GM19351 (cell line): ENCODE measurements at regions not wholly inside any gene's neighbourhood (a gene's known extent, or its start where the extent isn't known, plus 50 kb on each side); places are given as distances from the start of the nearest gene placed in this dataset.
A peak's percentile ranks its signal among the peaks of the same experiment; 100 is the strongest.
"Not testable (repeated sequence)": the region's sequence is repeated elsewhere in the genome, so short reads cannot be mapped to it uniquely, and the experiment has no call there.

Source experiments
- ATAC-seq: cut with Tn5 transposase; IDR thresholded peaks from one replicate; pipeline ENCODE4 v1.9.1; 2021; ENCODE audit warnings: mild to moderate bottlenecking, moderate library complexity; ENCODE audit not compliant: unreplicated experiment

DNA sequence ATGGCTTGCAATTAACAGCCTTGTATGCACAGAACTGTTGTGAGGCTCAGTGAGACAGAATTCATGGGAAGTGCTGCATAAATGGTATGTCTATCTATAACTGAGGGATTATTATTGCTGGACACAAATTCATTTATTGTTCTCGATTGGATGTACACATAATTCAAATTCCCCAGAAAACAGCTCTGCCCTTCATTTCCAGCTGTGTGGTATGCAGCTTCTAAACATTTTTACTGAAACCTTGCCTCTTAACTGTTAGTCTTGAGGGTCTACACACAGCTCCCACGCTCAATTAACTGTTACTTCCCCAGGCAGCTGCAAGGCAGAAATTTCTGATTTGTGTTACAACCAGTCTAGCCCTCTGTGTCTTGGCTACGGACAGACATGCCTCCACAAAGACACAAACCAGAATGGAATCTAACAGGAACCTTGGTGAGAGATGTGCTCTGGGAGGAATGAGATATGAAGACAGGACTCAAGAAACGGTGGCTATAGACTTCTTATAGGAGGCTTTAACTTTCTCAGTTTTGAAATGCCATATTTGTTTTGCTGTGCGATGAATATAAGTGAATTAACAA, 139.7 kb upstream of the TBL1XR1 start:
- no peak for ATAC-seq

DNA sequence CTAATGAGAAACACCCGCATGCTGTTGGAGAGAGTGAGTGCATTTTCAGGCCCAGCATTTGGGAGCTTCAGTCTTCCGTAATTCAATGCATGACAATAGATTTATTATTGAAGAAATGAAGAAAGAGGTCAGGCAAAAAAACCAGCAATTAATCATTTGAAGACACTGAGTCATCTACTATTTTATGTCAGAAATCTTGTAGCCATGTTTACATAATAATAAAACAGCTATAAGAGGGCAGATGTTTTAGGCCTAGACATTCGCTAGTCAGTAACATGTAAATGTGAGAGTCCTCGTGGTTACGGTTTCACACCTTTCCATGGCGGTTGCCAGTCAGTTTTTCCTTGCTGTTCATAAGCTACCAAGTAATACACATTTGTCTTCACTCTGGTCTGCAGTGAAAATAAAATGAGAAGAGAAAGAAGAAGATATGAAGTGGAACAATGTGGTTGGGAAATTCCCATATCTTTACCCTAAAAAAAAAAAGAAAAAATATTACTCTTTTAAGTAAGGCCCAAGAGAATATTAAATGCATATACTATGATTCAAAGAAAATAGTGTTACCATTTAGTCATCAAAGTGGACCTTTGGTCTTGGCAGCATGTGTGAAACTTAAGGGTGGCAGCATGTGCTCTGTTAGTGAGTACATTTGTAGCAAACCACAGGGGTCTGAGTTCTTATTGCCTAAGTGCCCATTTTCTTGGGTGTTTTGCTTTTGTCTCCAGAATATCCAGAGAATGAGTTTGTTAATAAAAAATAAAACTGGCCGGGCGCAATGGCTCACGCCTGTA, 140.5 kb upstream of the TBL1XR1 start:
- peak; percentile 78 for ATAC-seq

DNA sequence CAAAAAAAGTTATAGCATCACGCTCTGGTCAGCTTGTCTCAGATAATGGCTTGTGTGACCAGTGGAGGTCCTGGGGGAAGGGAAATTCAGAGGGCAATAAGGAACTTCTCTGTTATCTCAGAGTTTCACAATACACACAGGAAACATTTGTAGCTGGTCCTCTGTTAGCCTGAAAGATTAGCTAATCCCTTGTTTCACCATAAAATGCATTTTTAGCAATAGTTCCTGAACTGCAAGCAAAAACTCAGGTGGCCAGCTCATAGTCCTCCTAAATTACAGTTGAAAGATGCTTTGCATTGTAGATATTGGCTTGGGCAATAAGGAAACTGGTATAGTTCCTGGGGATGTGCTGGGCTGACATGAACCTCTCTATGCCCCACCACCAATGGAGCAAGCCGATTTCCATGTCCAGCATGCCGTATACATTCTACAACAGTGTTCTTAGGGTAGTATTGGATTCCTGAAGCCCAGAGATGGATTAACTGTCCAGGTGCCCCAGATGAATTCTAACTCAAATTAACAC, 141.5 kb upstream of the TBL1XR1 start:
- peak; percentile 56 for ATAC-seq

DNA sequence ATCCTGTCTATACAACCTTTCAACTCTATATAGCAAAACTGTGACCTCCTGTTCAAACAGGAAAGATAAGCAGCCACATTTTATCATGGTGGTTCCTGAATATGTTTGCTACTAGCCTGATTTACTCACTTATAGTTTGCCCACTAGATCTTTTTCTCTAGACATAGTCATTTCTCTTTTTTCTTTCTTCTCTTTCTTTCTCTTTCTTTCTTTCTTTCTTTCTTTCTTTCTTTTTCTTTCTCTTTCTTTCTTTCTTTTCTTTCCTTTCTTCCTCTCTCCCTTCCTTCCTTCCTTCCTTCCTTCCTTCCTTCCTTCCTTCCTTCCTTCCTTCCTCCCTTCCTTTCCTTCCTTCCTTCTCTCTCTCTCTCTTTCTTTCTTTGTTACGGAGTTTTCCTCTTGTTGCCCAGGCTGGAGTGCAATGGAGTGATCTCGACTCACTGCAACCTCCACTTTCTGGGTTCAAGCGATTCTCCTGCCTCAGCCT, 142.0 kb upstream of the TBL1XR1 start:
- peak; percentile 16 for ATAC-seq

DNA sequence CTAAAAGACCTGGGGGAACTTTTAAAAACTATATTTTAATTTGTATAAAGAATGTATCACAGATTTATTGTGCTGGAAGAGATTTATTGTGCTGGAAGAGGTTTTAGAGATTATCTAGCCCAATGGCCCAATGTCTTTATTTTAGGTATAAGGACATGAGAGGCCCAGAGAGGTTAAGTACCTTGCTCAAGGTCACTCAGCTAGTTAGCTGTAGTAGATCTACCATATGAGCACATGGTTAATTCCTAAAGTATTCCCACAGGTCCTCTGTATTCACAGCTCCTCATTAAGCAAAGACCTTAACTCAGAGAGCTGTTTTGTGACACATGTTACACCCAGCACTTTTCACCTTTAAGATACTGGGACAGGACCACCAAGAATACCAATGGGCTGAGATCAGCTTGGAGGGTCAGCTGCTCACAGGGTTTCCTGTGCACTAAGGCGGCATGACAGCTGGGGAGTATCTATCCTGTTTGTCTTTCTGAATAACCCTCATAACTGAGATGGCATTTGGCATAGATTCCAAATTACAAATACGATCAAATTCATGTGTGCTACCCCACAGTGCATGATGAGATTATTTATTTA, 143.1 kb upstream of the TBL1XR1 start:
- no peak for ATAC-seq

DNA sequence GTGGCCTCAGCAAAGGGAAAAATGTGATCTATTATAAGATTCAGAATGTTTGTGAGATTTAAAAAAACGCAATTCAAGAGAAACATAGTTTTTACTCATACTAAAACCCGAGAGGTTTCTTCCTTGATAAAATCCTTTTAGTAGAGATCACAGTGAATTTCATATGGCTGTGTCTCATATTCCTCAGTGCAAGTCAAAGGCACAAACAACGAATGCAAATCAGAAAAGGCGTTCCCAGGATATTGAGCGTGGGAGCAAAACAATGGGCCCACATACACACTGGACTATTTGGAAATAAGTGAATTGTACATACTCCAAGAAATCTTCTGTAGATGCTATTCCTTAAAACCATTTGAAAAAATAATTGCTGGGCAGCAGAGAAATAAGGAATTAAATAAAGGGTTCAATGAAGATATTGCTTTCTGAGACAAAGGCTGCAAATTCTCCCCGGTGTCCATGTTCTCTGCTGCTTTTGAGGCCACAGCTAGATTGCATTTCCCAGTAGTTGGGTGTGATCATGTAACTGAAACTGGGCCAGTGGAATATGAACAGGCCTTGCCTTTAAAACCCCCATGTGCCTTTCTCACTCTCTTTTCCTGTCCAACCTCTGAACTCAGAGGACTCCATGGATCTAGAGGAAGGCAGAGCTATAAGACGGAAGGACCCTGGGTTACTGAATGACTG, 144.6 kb upstream of the TBL1XR1 start:
- no peak for ATAC-seq

DNA sequence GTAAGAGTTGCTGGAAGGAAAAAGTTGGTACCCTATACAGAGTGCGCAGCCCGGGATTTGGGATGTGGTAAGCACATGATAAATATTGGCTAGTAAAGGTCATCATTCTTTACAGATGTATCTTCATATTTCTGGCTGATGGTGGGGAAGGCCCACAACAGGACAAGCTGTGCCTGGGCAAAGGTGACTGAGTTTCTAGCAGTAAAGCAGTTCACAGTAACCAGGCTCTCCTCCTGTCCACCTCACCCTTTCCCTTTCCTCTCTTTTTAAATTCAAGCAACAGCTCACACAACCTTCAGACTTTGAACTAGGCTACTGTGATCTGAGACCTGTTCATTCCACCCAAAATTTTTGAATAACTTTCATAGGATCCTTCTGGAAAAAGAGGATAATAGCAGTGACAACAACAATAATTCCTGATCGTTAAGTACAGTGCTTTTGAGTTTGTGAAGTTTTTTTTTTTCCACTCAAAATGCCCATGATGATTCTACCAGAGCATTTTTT, 145.9 kb upstream of the TBL1XR1 start:
- ATAC-seq, result no peak

DNA sequence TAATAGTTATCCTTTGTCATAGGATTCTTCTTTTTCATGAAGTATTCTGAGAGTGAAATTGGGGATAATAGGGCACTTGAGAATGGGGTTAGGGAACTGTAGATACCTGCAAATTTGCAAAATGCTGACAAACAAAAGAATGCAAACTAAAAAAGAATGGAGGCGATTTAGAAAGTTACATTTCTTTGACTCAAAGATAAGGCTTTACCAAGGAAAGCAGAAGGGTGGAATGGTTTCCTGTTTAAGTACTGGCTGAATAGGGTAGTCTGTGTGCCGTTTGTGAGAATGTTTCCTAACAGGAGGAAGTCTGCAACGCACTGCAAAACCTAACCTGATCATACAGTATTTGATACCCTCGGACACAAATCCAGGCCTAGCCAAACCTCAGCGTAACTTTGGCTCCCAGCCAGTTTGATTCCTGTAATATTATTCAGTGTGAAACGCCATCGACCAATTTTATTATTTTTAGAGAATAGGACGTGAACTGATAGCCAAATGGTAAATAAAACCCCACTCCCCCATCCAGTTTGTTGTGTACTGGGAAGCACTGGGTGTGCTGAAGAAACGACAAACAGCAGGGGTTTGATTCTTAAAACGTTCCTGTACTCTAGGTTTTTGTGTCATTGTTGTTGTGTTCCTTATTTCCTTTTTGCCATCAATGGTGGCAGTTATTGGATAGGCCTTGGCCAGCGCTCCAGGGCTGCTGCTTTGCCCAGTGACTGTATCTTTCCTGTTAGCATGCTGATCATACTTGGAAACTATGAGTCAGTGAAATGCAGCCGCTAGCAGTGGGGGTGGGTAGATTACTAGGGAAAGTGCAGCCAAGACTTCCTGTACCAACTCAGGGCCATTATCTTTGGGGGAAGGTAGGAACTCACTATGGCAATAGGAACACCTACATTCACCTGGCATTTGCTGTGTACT, 148.0 kb upstream of the TBL1XR1 start:
- peak; percentile 81 for ATAC-seq

DNA sequence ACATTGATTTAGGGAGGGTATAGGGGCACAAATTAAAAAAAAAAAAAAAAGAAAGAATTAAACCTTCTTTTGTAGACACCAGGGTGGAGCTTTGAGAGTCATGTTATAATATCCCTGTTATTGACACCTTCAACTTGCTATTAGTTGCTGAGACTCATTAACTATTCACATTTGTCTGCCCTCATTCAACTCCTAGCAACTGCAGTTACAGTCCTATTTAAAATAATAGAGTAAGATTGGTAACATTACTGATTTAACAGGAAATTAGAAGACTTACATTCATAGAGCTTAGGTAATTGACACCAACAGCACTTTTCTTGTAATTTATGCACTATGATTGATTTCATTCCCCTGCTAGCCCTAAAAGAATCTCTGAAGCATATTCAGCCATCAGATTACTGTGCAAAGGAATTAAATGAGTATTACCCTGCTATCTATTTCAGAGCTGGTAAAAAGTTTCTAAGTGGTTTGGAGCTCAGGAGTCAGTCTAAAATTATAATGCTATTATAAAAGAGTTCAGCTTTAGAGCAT, 148.8 kb upstream of the TBL1XR1 start:
- ATAC-seq, result peak; percentile 21

DNA sequence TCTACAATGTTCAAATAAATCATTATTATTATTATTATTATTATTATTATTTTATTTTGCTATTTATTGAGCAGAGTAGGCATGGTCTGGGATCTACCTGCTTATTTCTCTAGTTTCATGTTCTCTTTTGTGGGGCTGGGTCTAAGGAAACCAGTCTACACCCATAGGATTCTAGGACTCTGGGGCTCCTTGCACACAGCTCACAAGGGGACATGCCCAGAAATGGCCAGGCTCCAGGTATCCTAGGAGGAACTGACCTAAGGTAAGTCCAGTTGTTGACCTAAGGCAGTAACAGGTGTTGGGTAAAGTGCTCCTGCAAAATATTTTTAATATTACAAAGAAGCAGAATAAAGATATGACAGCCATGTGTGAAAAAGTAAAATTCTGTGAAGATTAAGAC, 149.6 kb upstream of the TBL1XR1 start:
- ATAC-seq, result no peak

DNA sequence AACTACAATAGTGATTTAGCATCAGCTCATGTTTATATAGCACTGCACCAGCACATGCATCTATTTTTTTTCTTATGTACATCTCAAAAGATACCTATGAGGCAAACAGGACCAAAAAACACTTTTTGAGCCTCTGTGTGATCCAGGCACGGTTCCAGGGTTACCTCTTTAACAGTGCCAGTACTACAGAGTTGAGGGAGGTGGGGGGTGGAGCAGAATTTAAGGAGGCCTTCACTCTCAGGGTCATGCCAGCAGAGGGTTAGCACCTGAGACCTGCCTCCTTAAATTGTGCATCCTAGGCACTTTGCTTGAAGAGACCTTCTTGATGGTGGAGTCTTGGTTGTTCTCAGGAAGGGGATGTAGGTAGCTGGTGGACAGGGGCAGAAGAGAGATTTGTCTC, 150.3 kb upstream of the TBL1XR1 start:
- no peak for ATAC-seq

DNA sequence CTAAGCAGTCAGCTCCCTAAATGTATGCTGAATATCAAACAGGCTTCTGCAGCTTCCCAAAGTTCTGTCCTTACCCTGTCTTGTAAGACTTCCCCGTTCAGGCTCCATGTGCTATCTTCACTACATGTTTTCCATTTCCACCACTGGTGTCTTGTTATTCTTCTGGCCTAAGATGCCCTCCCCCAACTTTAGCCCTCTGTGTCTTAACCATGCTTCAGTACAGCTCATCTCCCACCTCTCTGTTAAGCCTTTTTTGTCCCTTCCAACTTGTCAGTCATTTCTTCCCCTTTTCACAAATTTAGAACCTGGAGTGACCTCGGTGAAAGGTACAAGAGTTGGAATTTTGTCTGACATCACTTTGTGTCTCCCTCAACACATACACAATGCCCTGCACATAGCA, 151.7 kb upstream of the TBL1XR1 start:
- no peak for ATAC-seq

DNA sequence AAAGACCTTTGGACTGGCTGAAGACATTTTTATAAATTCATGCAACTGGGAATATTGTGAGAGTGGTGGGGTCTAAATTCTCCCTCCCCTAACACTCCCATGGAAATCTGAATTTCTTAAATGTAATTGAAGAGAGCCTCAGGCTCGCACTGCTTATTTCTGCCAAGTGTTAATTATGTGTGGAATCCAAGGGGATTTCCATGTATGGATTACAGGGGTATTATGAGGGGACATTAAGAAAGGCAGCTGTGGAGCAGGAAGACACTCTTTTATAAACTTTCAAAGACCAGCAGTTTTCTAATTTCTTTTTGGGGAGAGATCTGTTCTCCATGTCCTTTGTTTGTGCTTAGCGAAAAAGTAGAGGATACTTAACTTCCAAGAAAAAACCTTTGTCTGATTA, 152.1 kb upstream of the TBL1XR1 start:
- ATAC-seq, result no peak

DNA sequence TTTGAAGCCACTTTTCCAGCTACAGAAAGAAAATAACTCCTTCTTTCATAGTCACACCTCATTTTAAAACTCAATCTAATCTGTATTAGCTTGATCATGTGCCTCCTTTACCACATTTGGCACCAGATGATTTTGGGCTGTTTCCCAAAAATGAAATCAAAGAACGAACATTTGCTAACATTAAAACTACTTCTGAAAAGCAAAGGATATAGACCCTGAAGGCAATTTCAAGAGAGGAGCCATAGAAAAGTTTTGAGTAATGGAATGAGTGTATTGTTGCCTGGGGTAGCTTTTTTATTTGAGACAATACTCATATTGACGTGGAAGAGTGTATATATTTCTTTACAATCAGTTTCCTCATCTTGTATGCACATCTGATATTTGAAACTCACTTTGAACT, 152.8 kb upstream of the TBL1XR1 start:
- no peak for ATAC-seq

DNA sequence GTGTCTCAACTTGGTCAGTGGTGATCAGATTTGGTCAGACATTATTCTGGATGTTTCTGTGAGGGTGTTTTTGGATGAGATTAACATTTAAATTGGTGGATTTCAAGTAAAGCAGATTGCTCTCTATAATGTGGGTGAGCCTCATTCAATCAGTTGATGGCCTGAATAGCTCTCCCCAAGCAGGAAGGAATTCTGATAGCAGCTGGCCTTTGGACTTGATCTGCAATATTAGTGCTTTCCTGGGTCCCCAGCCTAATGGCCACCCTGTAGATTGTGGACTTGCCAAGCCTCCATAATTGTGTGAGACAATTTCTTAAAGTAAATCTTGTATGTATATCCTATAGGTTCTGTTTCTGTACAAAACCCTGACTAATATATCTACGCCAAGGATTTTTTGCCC, 153.9 kb upstream of the TBL1XR1 start:
- no peak for ATAC-seq

DNA sequence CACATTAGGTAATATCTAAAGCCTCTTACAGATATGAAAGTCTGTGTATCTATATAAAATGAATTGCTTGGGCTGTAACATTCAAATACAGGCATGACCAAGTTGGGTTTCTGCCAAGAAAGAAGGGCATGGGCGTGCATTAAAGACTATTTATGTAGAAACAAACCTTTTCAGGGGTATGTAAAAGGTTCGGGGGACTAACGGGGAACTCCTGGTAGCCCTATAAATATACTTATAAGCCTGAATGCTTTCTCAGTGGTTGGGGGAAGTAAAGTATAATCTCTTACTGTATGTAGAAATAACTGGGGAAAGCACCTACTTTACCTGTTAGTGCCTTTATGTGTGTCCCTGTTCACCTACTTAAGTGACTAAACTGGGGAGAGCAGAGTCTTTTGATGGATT, 154.5 kb upstream of the TBL1XR1 start:
- peak; percentile 99 for ATAC-seq

DNA sequence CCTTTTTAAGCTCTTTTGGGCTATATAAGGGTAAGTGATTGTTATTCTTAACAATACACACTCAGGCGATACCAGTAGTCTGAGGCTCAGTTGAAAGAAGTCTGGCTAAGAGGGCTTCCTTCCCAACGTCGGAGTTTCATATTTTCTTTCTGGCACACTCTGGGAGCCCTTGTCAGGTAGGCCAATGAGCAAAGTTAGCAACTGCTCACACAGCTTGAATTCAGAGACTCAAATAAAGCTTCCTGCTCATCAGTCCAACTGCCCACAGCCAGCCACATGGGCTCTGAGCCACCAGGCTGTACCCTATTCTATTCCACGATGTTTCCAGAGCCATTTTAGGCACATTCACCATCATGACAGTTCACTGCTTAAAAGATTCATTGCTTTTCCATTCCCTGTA, 155.1 kb upstream of the TBL1XR1 start:
- no peak for ATAC-seq

DNA sequence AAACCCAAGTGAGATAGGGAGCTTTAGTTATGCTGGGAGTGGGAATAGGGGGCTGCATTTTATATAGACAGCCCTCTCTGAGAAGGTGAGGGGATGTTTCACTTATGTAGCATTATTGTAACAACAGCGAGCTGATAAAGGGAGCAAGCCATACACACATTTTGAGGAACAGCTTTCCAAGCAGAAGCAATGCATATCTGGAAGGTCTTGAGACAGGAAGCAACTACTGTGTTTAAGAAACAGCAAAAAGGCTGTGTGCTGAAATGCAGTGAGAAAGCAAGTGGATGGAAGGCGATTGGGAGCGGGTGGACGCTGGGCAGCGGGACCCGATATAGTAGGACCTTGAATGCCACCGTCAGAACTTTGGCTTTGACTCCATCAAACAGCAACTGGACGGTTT, 155.9 kb upstream of the TBL1XR1 start:
- ATAC-seq, result no peak

DNA sequence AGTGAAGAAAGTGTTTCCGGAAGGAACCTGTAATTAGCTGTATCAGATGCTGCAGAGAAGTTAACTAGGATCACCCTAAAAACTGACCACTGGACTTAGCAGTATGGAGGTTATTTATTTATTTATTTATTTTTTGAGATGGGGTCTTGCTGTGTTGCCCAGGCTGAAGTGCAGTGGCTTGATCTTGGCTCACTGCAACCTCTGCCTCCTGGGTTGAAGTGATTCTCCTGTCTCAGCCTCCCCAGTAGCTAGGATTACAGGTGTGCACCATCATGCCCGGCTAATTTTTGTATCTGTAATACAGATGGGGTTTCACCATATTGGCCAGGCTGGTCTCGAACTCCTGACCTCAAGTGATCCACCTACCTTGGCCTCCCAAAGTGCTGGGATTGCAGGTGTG, 156.6 kb upstream of the TBL1XR1 start:
- not testable (repeated sequence) for ATAC-seq

DNA sequence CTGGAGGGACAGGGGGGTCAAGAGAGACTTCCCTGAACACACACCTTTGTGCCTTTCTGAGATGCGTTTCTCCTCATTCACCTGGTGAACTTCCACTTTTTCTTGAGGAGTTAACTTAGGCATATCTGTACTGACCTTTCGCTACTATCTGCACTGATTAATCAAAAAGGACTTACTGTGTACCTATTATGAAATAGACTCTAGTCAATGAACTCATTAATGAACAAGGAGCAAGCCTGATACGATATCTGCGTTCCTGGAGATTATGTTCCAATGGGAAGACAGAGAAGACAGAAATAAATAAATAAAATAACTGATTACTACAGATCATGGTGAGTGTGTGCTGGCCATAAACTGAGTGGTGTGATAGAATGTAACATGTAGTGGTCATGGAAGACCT, 157.2 kb upstream of the TBL1XR1 start:
- ATAC-seq, result no peak
